AG04450 (cell line): ENCODE measurements at regions not wholly inside any gene's neighbourhood (a gene's known extent, or its start where the extent isn't known, plus 50 kb on each side); places are given as distances from the start of the nearest gene placed in this dataset.

Source experiments
- CTCF ChIA-PET: fragments of 300-600, 350-600 bp; formaldehyde crosslinking; extraction: SDS; loops from one replicate; lab custom pipeline; 2022; ENCODE audit warnings: antibody characterized with exemption, inconsistent platforms; lab: Charles Lee
- POLR2A ChIA-PET: fragments of 350-600 bp; formaldehyde crosslinking; extraction: SDS; loops from one replicate; lab custom pipeline; 2021; ENCODE audit warnings: antibody characterized with exemption, inconsistent platforms; lab: Yijun Ruan, JAX
- DNase-seq: peaks from one replicate; pipeline ENCODE4 v3.0.0-alpha.2; 2011; ENCODE audit warnings: low read depth, low spot score
- H3K27ac ChIP-seq: one replicate; pipeline ENCODE4 v1.5.1; 2012; ENCODE audit warnings: low read depth, low read length, control low read depth
- H3K27me3 ChIP-seq: one replicate; pipeline ENCODE4 v1.6.0; 2012; ENCODE audit warnings: low read length; ENCODE audit not compliant: control insufficient read depth, insufficient read depth
- H3K4me3 ChIP-seq: 2 replicates; pipeline ENCODE4 v1.5.1; 2011; ENCODE audit warnings: mild to moderate bottlenecking, low read depth, low read length, control low read depth
- H3K9me3 ChIP-seq: 2 replicates; pipeline ENCODE4 v1.5.1; 2012; ENCODE audit warnings: low read length; ENCODE audit not compliant: control insufficient read depth, insufficient read depth
- CTCF ChIP-seq: IDR thresholded peaks from 2 replicates; pipeline ENCODE4 v1.5.1; 2011; ENCODE audit warnings: low read depth, low read length, control low read depth, inconsistent platforms

- Histone ChIP-seq H3K27ac (no peak overlapping the region), H3K4me3 (no peak overlapping the region), H3K27me3 (no peaks in the 10 kb centered on the region), H3K9me3 (no peaks in the 10 kb centered on the region)
- ChIA-PET POLR2A (no interaction called here), CTCF (interaction anchor here (0.6 to 1.5 kb wide), 4 partner anchors 21 to 420 kb away, joined by 3 to 6 read pairs (median 5); no protein-coding TSS in a partner anchor)
- no peak for DNase-seq
- TF ChIP-seq CTCF = no peak
These were observed 95.8 kb upstream of the PLCB4 start for GRCh38 chr20:8972963-8973705.

- TF ChIP-seq CTCF = no peak
- Histone ChIP-seq H3K27ac (no peak overlapping the region), H3K9me3 (no peaks in the 10 kb centered on the region), H3K4me3 (no peak overlapping the region), H3K27me3 (no peaks in the 10 kb centered on the region)
- ChIA-PET CTCF (interaction anchor here (0.6 to 1.5 kb wide), 3 partner anchors 20 to 386 kb away, joined by 3 to 6 read pairs (median 6); no protein-coding TSS in a partner anchor), POLR2A (no interaction called here)
- DNase-seq = no peak
These were observed 94.7 kb upstream of the PLCB4 start for GRCh38 chr20:8974009-8974708.

GRCh38 chr20:8981482-8981881 lies 87.4 kb upstream of the PLCB4 start:
- no peak for TF ChIP-seq CTCF
- DNase-seq = no peak
- Histone ChIP-seq H3K27ac (no peak overlapping the region), H3K27me3 (no peaks in the 10 kb centered on the region), H3K4me3 (no peak overlapping the region), H3K9me3 (no peaks in the 10 kb centered on the region)
- ChIA-PET CTCF (no interaction called here), POLR2A (no interaction called here)

GRCh38 chr20:8983478-8984345 lies 85.2 kb upstream of the PLCB4 start:
- CTCF ChIA-PET = interaction anchor here (0.9 kb wide), 1 partner anchor 30 kb away, joined by 3 read pairs; no protein-coding TSS in a partner anchor
- DNase-seq = no peak

More at GRCh38 chr20:8983478-8984345, 85.2 kb upstream of the PLCB4 start:
- no peaks in the 10 kb centered on the region for H3K9me3 ChIP-seq
- no peak for TF ChIP-seq CTCF
- no peak overlapping the region for H3K27ac ChIP-seq
- H3K27me3 ChIP-seq = no peaks in the 10 kb centered on the region
- POLR2A ChIA-PET = no interaction called here
- no peak overlapping the region for H3K4me3 ChIP-seq
